Endothelial cell of umbilical vein (primary cell): ENCODE measurements at regions not wholly inside any gene's neighbourhood (a gene's known extent, or its start where the extent isn't known, plus 50 kb on each side); places are given as distances from the start of the nearest gene placed in this dataset.

Experiments used
- BruUV-seq: library from RNA; stranded (reverse); fragments of 400-500 nt; replicated peaks from 2 replicates; lab custom pipeline; 2021; lab: Mats Ljungman, UMichigan
- CTCF ChIA-PET: fragments of 300-600, 350-600 bp; sonication (Branson Sonifier 250); formaldehyde crosslinking; loops from one replicate; lab custom pipeline; 2021; ENCODE audit warnings: antibody characterized with exemption, inconsistent platforms; lab: Charles Lee
- POLR2A ChIA-PET: fragments of 300-600, 350-600 bp; sonication (Branson Sonifier 250); formaldehyde crosslinking; loops from one replicate; lab custom pipeline; 2021; ENCODE audit warnings: antibody characterized with exemption, inconsistent platforms; lab: Charles Lee
- DNase-seq: peaks from one replicate; pipeline ENCODE4 v3.0.0-alpha.2; 2011; ENCODE audit warnings: low read depth, low spot score
- FAIRE-seq: peaks from 2 replicates; lab custom pipeline; 2011; peaks lifted over from hg19 to GRCh38; lab: Jason Lieb, UNC
- H2AFZ ChIP-seq: 2 replicates; pipeline ENCODE4 v1.6.0; 2012; ENCODE audit warnings: low read depth, low read length, control low read depth, inconsistent platforms
- H3K27ac ChIP-seq: 2 replicates; pipeline ENCODE4 v1.5.1; 2011; ENCODE audit warnings: low read depth, mild to moderate bottlenecking, control low read depth, low read length, moderate library complexity; ENCODE audit not compliant: insufficient read depth
- H3K27me3 ChIP-seq, 2 experiments: 2 replicates each; pipeline versions ENCODE4 v1.6.0 to v1.6.1; 2011; ENCODE audit warnings: low read length in 2 of 2, mixed read lengths in 1 of 2; ENCODE audit not compliant: control insufficient read depth in 2 of 2, insufficient read depth in 2 of 2
- H3K36me3 ChIP-seq, 2 experiments: 2 replicates in 1 of 2; 3 replicates in 1 of 2; pipeline ENCODE4 v1.5.1; 2011; ENCODE audit warnings: low read length in 2 of 2, mild to moderate bottlenecking in 1 of 2, moderate library complexity in 1 of 2; ENCODE audit not compliant: control insufficient read depth in 2 of 2, insufficient read depth in 2 of 2; ENCODE audit errors: extremely low read depth in 1 of 2
- H3K4me1 ChIP-seq: 3 replicates; pipeline ENCODE4 v1.5.1; 2011; ENCODE audit warnings: mild to moderate bottlenecking, low read length; ENCODE audit not compliant: control insufficient read depth, insufficient read depth; ENCODE audit errors: extremely low read depth
- H3K4me2 ChIP-seq: 2 replicates; pipeline ENCODE4 v1.6.1; 2011; ENCODE audit warnings: low read length, control low read depth, mixed read lengths; ENCODE audit not compliant: insufficient read depth
- H3K4me3 ChIP-seq, 3 experiments: fragments of 200-600 bp in 1 of 3; sonication (generic), shearing (Covaris generic) in 1 of 3; replicated peaks in 1 of 3; 2 replicates each; pipeline ENCODE4 v1.5.1; 2011 to 2016; ENCODE audit warnings: control low read depth in 3 of 3, low read length in 3 of 3, mild to moderate bottlenecking in 2 of 3, inconsistent platforms in 1 of 3, low read depth in 1 of 3, moderate library complexity in 1 of 3; ENCODE audit not compliant: insufficient read depth in 1 of 3
- H3K79me2 ChIP-seq: 2 replicates; pipeline ENCODE4 v1.6.0; 2012; ENCODE audit warnings: low read length, inconsistent platforms; ENCODE audit not compliant: control insufficient read depth, insufficient read depth
- H3K9ac ChIP-seq: replicated peaks from 2 replicates; pipeline ENCODE3; 2011; ENCODE audit warnings: low read length, control low read depth; ENCODE audit not compliant: insufficient read depth; ENCODE audit errors: extremely low read depth
- H3K9me1 ChIP-seq: replicated peaks from 3 replicates; pipeline ENCODE4 v1.6.0; 2011; ENCODE audit warnings: mild to moderate bottlenecking, low read length; ENCODE audit not compliant: control insufficient read depth, insufficient read depth; ENCODE audit errors: extremely low read depth
- H3K9me3 ChIP-seq: replicated peaks from 2 replicates; pipeline ENCODE4 v1.5.1; 2012; ENCODE audit warnings: low read length, inconsistent platforms; ENCODE audit not compliant: control insufficient read depth, insufficient read depth
- H4K20me1 ChIP-seq: replicated peaks from 2 replicates; pipeline ENCODE3; 2011; ENCODE audit warnings: mild to moderate bottlenecking, low read length; ENCODE audit not compliant: control insufficient read depth, insufficient read depth; ENCODE audit errors: extremely low read depth
- CTCF ChIP-seq, 2 donors: IDR thresholded peaks; 1 replicate in 1 of 2; 2 replicates in 1 of 2; pipeline ENCODE4 v1.5.1; 2011; ENCODE audit warnings: low read length in 2 of 2, mild to moderate bottlenecking in 2 of 2, moderate library complexity in 2 of 2, control low read depth in 1 of 2, inconsistent platforms in 1 of 2, low read depth in 1 of 2; ENCODE audit not compliant: insufficient read depth in 1 of 2; ENCODE audit errors: extremely low read depth in 1 of 2
- EZH2 ChIP-seq: IDR thresholded peaks from 2 replicates; pipeline ENCODE4 v1.6.1; 2012; ENCODE audit warnings: borderline replicate concordance, low read depth, mild to moderate bottlenecking, moderate library complexity, low read length, inconsistent platforms; ENCODE audit not compliant: severe bottlenecking
- FOS ChIP-seq: IDR thresholded peaks from 2 replicates; pipeline ENCODE4 v1.6.1; 2011; ENCODE audit warnings: mild to moderate bottlenecking, low read length, moderate library complexity, borderline replicate concordance; ENCODE audit not compliant: insufficient read depth
- GATA2 ChIP-seq: IDR thresholded peaks from 2 replicates; pipeline ENCODE4 v1.7.0; 2011; ENCODE audit warnings: low read depth, mild to moderate bottlenecking, moderate library complexity, mixed read lengths, low read length; ENCODE audit not compliant: insufficient read length, insufficient read depth
- JUN ChIP-seq: IDR thresholded peaks from 2 replicates; pipeline ENCODE4 v1.6.1; 2011; ENCODE audit warnings: borderline replicate concordance, low read depth; ENCODE audit not compliant: insufficient read length, insufficient read depth
- MAX ChIP-seq: IDR thresholded peaks from 2 replicates; pipeline ENCODE4 v1.6.1; 2011; ENCODE audit not compliant: insufficient read depth, insufficient read length
- MYC ChIP-seq: IDR thresholded peaks from one replicate; pipeline ENCODE4 v1.6.1; 2011; ENCODE audit warnings: mild to moderate bottlenecking, low read depth, low read length
- POLR2A ChIP-seq: IDR thresholded peaks from 2 replicates; pipeline ENCODE4 v1.6.1; 2012; ENCODE audit warnings: low read depth, mild to moderate bottlenecking, control low read depth, low read length
- POLR2AphosphoS5 ChIP-seq: IDR thresholded peaks from 2 replicates; pipeline ENCODE4 v1.6.1; 2012; ENCODE audit warnings: low read depth, mild to moderate bottlenecking, control low read depth, low read length, moderate library complexity; ENCODE audit not compliant: insufficient read depth
- dilution Hi-C: fragments of 300-500 bp; cut with MboI; formaldehyde crosslinking; loops from one replicate; pipeline ENCODE4 v1.15.0; 2019; ENCODE audit warnings: low sequenced_read_pairs; ENCODE audit not compliant: extremely low pct_ligation_motif_present
- intact Hi-C: fragments of 100-400 bp; cut with micrococcal nuclease; formaldehyde crosslinking; loops from one replicate; pipeline ENCODE4 v1.10.0; 2022

- no peaks in the 10 kb centered on the region for H3K27me3 ChIP-seq
- intact Hi-C loops (no loop called here), dilution Hi-C loops (no loop called here)
- ChIA-PET CTCF (no interaction called here), POLR2A (no interaction called here)
- H3K9ac ChIP-seq, result no peak overlapping the region
- TF ChIP-seq JUN, result no peak
- TF ChIP-seq FOS, result no peak
- TF ChIP-seq EZH2, result no peak
- TF ChIP-seq GATA2, result no peak
- TF ChIP-seq CTCF (IDR thresholded peaks at IDR 0.05; ENCODE audit: extremely low read depth in 1 of 2, insufficient read depth in 1 of 2, low read depth in 1 of 2, low read length in 2 of 2), result no peak
- TF ChIP-seq POLR2AphosphoS5, result no peak
- TF ChIP-seq POLR2A, result no peak
- no peak for TF ChIP-seq MYC
- no peak for TF ChIP-seq MAX
- no peaks in the 10 kb centered on the region for H3K79me2 ChIP-seq
- H3K4me1 ChIP-seq, result no peaks in the 10 kb centered on the region
- H2AFZ ChIP-seq, result no peak overlapping the region
- DNase-seq (no peak), FAIRE-seq (no peak)
- BruUV-seq, result no TSS peak
- no peaks in the 10 kb centered on the region for H3K36me3 ChIP-seq
- H3K9me1 ChIP-seq, result no peaks in the 10 kb centered on the region
- no peak overlapping the region for H3K4me3 ChIP-seq
- H4K20me1 ChIP-seq, result no peaks in the 10 kb centered on the region
- H3K27ac ChIP-seq, result no peak overlapping the region
- no peak overlapping the region for H3K4me2 ChIP-seq
- H3K9me3 ChIP-seq, result peaks cover 2% of the 10 kb centered on the region
Measured at GRCh38 chr1:5707566-5708345, 284.5 kb downstream of the NPHP4 start.
